HepG2 (cell line): ENCODE measurements at regions not wholly inside any gene's neighbourhood (a gene's known extent, or its start where the extent isn't known, plus 50 kb on each side); places are given as distances from the start of the nearest gene placed in this dataset.

Experiments
- ATAC-seq: fragments of 200-7000 bp; cut with Tn5 transposase; 3 replicates; pipeline ENCODE4 v1.9.1; 2020; ENCODE audit warnings: mild to moderate bottlenecking, moderate library complexity
- BruUV-seq: library from RNA; stranded (reverse); fragments of 400-500 nt; replicated peaks from 2 replicates; lab custom pipeline; 2021; lab: Mats Ljungman, UMichigan
- CTCF ChIA-PET: fragments of 300-600 bp; formaldehyde crosslinking; extraction: SDS; loops from one replicate; lab custom pipeline; 2021; ENCODE audit warnings: low total read pairs, inconsistent platforms, low intra/inter-chr PET ratio; lab: Yijun Ruan, JAX
- POLR2A ChIA-PET: fragments of 350-600 bp; sonication (Branson Sonifier 250); formaldehyde crosslinking; loops from one replicate; lab custom pipeline; 2020; ENCODE audit warnings: antibody characterized with exemption, inconsistent platforms; lab: Yijun Ruan, JAX
- DNase-seq: peaks from one replicate; pipeline ENCODE4 v3.0.0-alpha.2; 2015; ENCODE audit warnings: low spot score
- FAIRE-seq: peaks from 3 replicates; lab custom pipeline; 2011; peaks lifted over from hg19 to GRCh38; lab: Jason Lieb, UNC
- H2AFZ ChIP-seq: one replicate; pipeline ENCODE4 v1.6.1; 2011; ENCODE audit warnings: low read length, inconsistent platforms
- H3K27ac ChIP-seq: fragments of 300-600 bp; 3 replicates; pipeline ENCODE4 v1.8.0; 2011; ENCODE audit warnings: mixed run types, mild to moderate bottlenecking, mixed read lengths, low read length, inconsistent platforms; ENCODE audit not compliant: insufficient read depth; ENCODE audit errors: extremely low read length
- H3K27me3 ChIP-seq, 2 experiments: fragments of 200-600 bp in 1 of 2; 2 replicates in 1 of 2; 3 replicates in 1 of 2; pipeline versions ENCODE4 v1.6.0 to v1.8.0; 2011; ENCODE audit warnings: low read length in 2 of 2, mild to moderate bottlenecking in 2 of 2, moderate library complexity in 2 of 2, inconsistent platforms in 1 of 2; ENCODE audit not compliant: insufficient read depth in 2 of 2, control insufficient read depth in 1 of 2
- H3K36me3 ChIP-seq, 2 experiments: fragments of 200-600 bp in 1 of 2; replicated peaks in 1 of 2; 2 replicates in 1 of 2; 3 replicates in 1 of 2; pipeline versions ENCODE4 v1.5.1 to v1.8.0; 2011; ENCODE audit warnings: low read length in 2 of 2, inconsistent platforms in 1 of 2; ENCODE audit not compliant: insufficient read depth in 2 of 2, control insufficient read depth in 1 of 2
- H3K4me1 ChIP-seq: 2 replicates; pipeline ENCODE4 v1.5.1; 2012; ENCODE audit warnings: low read length, inconsistent platforms; ENCODE audit not compliant: insufficient read depth
- H3K4me2 ChIP-seq: 2 replicates; pipeline ENCODE4 v1.6.0; 2011; ENCODE audit warnings: low read depth, low read length, inconsistent platforms
- H3K4me3 ChIP-seq, 3 experiments: fragments of 200-600 bp in 1 of 3; sonication (generic), shearing (Covaris generic) in 1 of 3; replicated peaks in 1 of 3; 2 replicates each; pipeline ENCODE4 v1.5.1; 2011 to 2016; ENCODE audit warnings: low read length in 3 of 3, inconsistent platforms in 2 of 3, low read depth in 2 of 3, mild to moderate bottlenecking in 2 of 3, control low read depth in 1 of 3, mixed read lengths in 1 of 3; ENCODE audit not compliant: insufficient read depth in 1 of 3
- H3K79me2 ChIP-seq: one replicate; pipeline ENCODE4 v1.6.1; 2011; ENCODE audit warnings: low read length, inconsistent platforms; ENCODE audit not compliant: insufficient read depth
- H3K9ac ChIP-seq: 2 replicates; pipeline ENCODE4 v1.6.0; 2011; ENCODE audit warnings: mild to moderate bottlenecking, low read depth, low read length, inconsistent platforms; ENCODE audit not compliant: insufficient read depth
- H3K9me3 ChIP-seq: 2 replicates; pipeline ENCODE4 v1.5.1; 2012; ENCODE audit warnings: mild to moderate bottlenecking, low read length
- H4K20me1 ChIP-seq: 2 replicates; pipeline ENCODE4 v1.6.0; 2011; ENCODE audit warnings: inconsistent platforms, mild to moderate bottlenecking, low read length, moderate library complexity; ENCODE audit not compliant: insufficient read depth
- ATF3 ChIP-seq: sonication (generic); formaldehyde crosslinking; IDR thresholded peaks from 2 replicates; pipeline ENCODE4 v1.4.0; 2020; ENCODE audit warnings: missing genetic modification reagents
- GTF2F1 ChIP-seq: fragments of 150-350 bp; IDR thresholded peaks from 2 replicates; pipeline ENCODE4 v1.6.1; 2014; ENCODE audit warnings: low read length
- IRF1 ChIP-seq: sonication (generic); formaldehyde crosslinking; IDR thresholded peaks from 2 replicates; pipeline ENCODE4 v1.4.0; 2020; ENCODE audit warnings: low read depth, mild to moderate bottlenecking, missing genetic modification reagents
- POLR2G ChIP-seq: fragments of 200-400 bp; formaldehyde crosslinking; IDR thresholded peaks from 2 replicates; pipeline ENCODE4 v1.6.1; 2018; ENCODE audit warnings: mild to moderate bottlenecking, low read depth, low read length, moderate library complexity
- RXRB ChIP-seq: IDR thresholded peaks from 2 replicates; pipeline ENCODE4 v1.6.1; 2016; ENCODE audit warnings: borderline replicate concordance, missing genetic modification reagents, missing compliant biosample characterization
- SMYD3 ChIP-seq: sonication (generic); formaldehyde crosslinking; IDR thresholded peaks from 2 replicates; pipeline ENCODE4 v1.8.1; 2023; ENCODE audit warnings: mild to moderate bottlenecking, missing genetic modification reagents
- SNAPC2 ChIP-seq: sonication (generic); formaldehyde crosslinking; IDR thresholded peaks from 2 replicates; pipeline ENCODE4 v1.8.1; 2022; ENCODE audit warnings: mild to moderate bottlenecking, missing genetic modification reagents
- ZBTB3 ChIP-seq: sonication (generic); formaldehyde crosslinking; IDR thresholded peaks from 2 replicates; pipeline ENCODE4 v1.4.0; 2020; ENCODE audit warnings: low read depth, mild to moderate bottlenecking, moderate library complexity, missing genetic modification reagents, borderline replicate concordance
- ZNF24 ChIP-seq: fragments of 450-650 bp; IDR thresholded peaks from 2 replicates; pipeline ENCODE4 v1.6.1; 2017; ENCODE audit warnings: antibody characterized with exemption, mild to moderate bottlenecking
- ZNF296 ChIP-seq: sonication (generic); formaldehyde crosslinking; conservative IDR thresholded peaks from 2 replicates; pipeline ENCODE4 v1.5.0; 2020; ENCODE audit warnings: mild to moderate bottlenecking, missing genetic modification reagents
- ZNF562 ChIP-seq: sonication (generic); formaldehyde crosslinking; IDR thresholded peaks from 2 replicates; pipeline ENCODE4 v1.8.0; 2022; ENCODE audit warnings: missing genetic modification reagents, borderline replicate concordance
- ZNF570 ChIP-seq: sonication (generic); formaldehyde crosslinking; IDR thresholded peaks from 2 replicates; pipeline ENCODE4 v1.4.0; 2020; ENCODE audit warnings: mild to moderate bottlenecking, missing genetic modification reagents, borderline replicate concordance
- ZNF614 ChIP-seq: IDR thresholded peaks from 2 replicates; pipeline ENCODE4 v1.6.1; 2018; ENCODE audit warnings: missing biosample characterization, missing genetic modification reagents, inconsistent platforms, borderline replicate concordance
- ZNF619 ChIP-seq: sonication (generic); formaldehyde crosslinking; IDR thresholded peaks from 2 replicates; pipeline ENCODE4 v1.4.0; 2020; ENCODE audit warnings: mild to moderate bottlenecking, missing genetic modification reagents
- ZNF737 ChIP-seq: sonication (generic); formaldehyde crosslinking; IDR thresholded peaks from 2 replicates; pipeline ENCODE4 v1.5.0; 2020; ENCODE audit warnings: missing genetic modification reagents, mild to moderate bottlenecking, borderline replicate concordance
- ZNF773 ChIP-seq: sonication (generic); formaldehyde crosslinking; IDR thresholded peaks from 2 replicates; pipeline ENCODE4 v1.4.0; 2020; ENCODE audit warnings: missing genetic modification reagents, borderline replicate concordance
- ZNF883 ChIP-seq: sonication (generic); formaldehyde crosslinking; IDR thresholded peaks from 2 replicates; pipeline ENCODE4 v1.5.1; 2020; ENCODE audit warnings: mild to moderate bottlenecking, missing genetic modification reagents; ENCODE audit errors: not compliant biosample characterization
- WGBS: methylation state at CpG from one replicate; pipeline ENCODE4 v1.1.6; 2017; ENCODE audit warnings: low lambda C conversion rate; 5-methylcytosine and 5-hydroxymethylcytosine counted together
- in situ Hi-C: cut with HindIII; loops from 2 replicates; pipeline ENCODE4 v1.10.0; 2017; ENCODE audit warnings: low pct_unique_long_range_greater_than_20kb; ENCODE audit not compliant: extremely low pct_ligation_motif_present
- intact Hi-C: fragments of 100-400 bp; cut with micrococcal nuclease; formaldehyde crosslinking; loops from one replicate; pipeline ENCODE4 v1.10.0; 2022; ENCODE audit not compliant: unreplicated experiment
- TF ChIP-seq, protein P1 (sequence below): sonication (generic); formaldehyde crosslinking; IDR thresholded peaks from 2 replicates; pipeline ENCODE4 v1.4.0; 2020; ENCODE audit warnings: missing genetic modification reagents
- TF ChIP-seq, protein P2 (sequence below): sonication (generic); formaldehyde crosslinking; IDR thresholded peaks from 2 replicates; pipeline ENCODE4 v1.5.0; 2020; ENCODE audit warnings: missing genetic modification reagents

GRCh38 chr2:64349131-64349530 is 104.8 kb upstream of the LGALSL start:
- intact Hi-C loops (no loop called here), in situ Hi-C loops (no loop called here)
- DNase-seq (no peak), ATAC-seq (no peak), FAIRE-seq (no peak)
- TF ChIP-seq, protein P1, sequence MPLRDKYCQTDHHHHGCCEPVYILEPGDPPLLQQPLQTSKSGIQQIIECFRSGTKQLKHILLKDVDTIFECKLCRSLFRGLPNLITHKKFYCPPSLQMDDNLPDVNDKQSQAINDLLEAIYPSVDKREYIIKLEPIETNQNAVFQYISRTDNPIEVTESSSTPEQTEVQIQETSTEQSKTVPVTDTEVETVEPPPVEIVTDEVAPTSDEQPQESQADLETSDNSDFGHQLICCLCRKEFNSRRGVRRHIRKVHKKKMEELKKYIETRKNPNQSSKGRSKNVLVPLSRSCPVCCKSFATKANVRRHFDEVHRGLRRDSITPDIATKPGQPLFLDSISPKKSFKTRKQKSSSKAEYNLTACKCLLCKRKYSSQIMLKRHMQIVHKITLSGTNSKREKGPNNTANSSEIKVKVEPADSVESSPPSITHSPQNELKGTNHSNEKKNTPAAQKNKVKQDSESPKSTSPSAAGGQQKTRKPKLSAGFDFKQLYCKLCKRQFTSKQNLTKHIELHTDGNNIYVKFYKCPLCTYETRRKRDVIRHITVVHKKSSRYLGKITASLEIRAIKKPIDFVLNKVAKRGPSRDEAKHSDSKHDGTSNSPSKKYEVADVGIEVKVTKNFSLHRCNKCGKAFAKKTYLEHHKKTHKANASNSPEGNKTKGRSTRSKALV (CRISPR knock-in tag), result no peak
- TF ChIP-seq SNAPC2, result no peak
- TF ChIP-seq ZNF562 (CRISPR knock-in tag), result no peak
- no peak for TF ChIP-seq ZNF570
- no peak for TF ChIP-seq ZNF24
- no peak for TF ChIP-seq ZNF296 (CRISPR knock-in tag)
- TF ChIP-seq ZNF773 (CRISPR knock-in tag), result no peak
- no peak for TF ChIP-seq IRF1 (CRISPR knock-in tag)
- no peak for TF ChIP-seq POLR2G
- TF ChIP-seq RXRB (CRISPR knock-in tag), result no peak
- no peak for TF ChIP-seq ZNF883 (CRISPR knock-in tag)
- no peak for TF ChIP-seq ZNF737
- TF ChIP-seq ZBTB3, result no peak
- TF ChIP-seq GTF2F1, result no peak
- no peak for TF ChIP-seq ATF3 (CRISPR knock-in tag)
- no peak for TF ChIP-seq ZNF619 (CRISPR knock-in tag)
- TF ChIP-seq ZNF614 (CRISPR knock-in tag), result no peak
- TF ChIP-seq, protein P2, sequence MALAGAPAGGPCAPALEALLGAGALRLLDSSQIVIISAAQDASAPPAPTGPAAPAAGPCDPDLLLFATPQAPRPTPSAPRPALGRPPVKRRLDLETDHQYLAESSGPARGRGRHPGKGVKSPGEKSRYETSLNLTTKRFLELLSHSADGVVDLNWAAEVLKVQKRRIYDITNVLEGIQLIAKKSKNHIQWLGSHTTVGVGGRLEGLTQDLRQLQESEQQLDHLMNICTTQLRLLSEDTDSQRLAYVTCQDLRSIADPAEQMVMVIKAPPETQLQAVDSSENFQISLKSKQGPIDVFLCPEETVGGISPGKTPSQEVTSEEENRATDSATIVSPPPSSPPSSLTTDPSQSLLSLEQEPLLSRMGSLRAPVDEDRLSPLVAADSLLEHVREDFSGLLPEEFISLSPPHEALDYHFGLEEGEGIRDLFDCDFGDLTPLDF (CRISPR knock-in tag), result no peak
- no peak for TF ChIP-seq SMYD3 (CRISPR knock-in tag)
- H3K4me3 ChIP-seq, result no peak overlapping the region
- no peak overlapping the region for H3K27ac ChIP-seq
- 67% methylated on average over 2 of the region's 2 CpGs for WGBS
- H3K36me3 ChIP-seq, result no peaks in the 10 kb centered on the region
- H3K9me3 ChIP-seq, result no peaks in the 10 kb centered on the region
- BruUV-seq, result no TSS peak
- no peak overlapping the region for H3K4me2 ChIP-seq
- no peaks in the 10 kb centered on the region for H4K20me1 ChIP-seq
- H2AFZ ChIP-seq, result no peak overlapping the region
- H3K27me3 ChIP-seq, result 0 out of 5 replicates have a peak, but pooled peaks cover 0 to 4% of the 10 kb centered on the region in 2 experiments
- H3K4me1 ChIP-seq, result no peaks in the 10 kb centered on the region
- CTCF ChIA-PET, result no interaction called here
- POLR2A ChIA-PET, result no interaction called here
- H3K9ac ChIP-seq, result no peak overlapping the region
- no peaks in the 10 kb centered on the region for H3K79me2 ChIP-seq
